Epithelial cell of proximal tubule (primary cell): ENCODE measurements at regions not wholly inside any gene's neighbourhood (a gene's known extent, or its start where the extent isn't known, plus 50 kb on each side); places are given as distances from the start of the nearest gene placed in this dataset.

ENCODE experiments used
- DNase-seq: peaks from one replicate; pipeline ENCODE4 v3.0.0-alpha.2; 2011; ENCODE audit warnings: low read depth
- H3K4me3 ChIP-seq: 2 replicates; pipeline ENCODE4 v1.5.1; 2011; ENCODE audit warnings: low read depth, mild to moderate bottlenecking, low read length
- TF ChIP-seq, protein P1 (sequence below): conservative IDR thresholded peaks from 2 replicates; pipeline ENCODE4 v1.5.1; 2012; ENCODE audit warnings: low read depth, mild to moderate bottlenecking, low read length

DNA sequence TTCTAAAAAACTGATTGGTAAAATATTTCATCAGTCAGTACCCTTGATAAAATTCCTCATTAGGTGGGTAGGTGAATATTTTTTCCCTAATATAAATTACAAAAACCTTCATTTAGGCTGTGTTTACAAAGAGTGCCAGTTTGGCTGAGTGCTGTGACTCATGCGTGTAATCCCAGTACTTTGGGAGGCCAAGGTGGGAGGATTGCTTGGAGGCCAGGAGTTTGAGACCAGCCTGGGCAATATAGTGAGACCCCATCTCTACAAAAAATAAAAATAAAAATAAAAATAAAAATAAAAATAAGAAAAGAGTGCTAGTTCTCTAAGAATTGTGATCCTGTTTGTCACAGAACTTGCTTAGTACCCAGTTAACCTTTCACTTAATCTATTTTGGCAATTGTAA, 398.4 kb upstream of the RGS6 start:
- TF ChIP-seq, protein P1, sequence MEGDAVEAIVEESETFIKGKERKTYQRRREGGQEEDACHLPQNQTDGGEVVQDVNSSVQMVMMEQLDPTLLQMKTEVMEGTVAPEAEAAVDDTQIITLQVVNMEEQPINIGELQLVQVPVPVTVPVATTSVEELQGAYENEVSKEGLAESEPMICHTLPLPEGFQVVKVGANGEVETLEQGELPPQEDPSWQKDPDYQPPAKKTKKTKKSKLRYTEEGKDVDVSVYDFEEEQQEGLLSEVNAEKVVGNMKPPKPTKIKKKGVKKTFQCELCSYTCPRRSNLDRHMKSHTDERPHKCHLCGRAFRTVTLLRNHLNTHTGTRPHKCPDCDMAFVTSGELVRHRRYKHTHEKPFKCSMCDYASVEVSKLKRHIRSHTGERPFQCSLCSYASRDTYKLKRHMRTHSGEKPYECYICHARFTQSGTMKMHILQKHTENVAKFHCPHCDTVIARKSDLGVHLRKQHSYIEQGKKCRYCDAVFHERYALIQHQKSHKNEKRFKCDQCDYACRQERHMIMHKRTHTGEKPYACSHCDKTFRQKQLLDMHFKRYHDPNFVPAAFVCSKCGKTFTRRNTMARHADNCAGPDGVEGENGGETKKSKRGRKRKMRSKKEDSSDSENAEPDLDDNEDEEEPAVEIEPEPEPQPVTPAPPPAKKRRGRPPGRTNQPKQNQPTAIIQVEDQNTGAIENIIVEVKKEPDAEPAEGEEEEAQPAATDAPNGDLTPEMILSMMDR = no peak

DNA sequence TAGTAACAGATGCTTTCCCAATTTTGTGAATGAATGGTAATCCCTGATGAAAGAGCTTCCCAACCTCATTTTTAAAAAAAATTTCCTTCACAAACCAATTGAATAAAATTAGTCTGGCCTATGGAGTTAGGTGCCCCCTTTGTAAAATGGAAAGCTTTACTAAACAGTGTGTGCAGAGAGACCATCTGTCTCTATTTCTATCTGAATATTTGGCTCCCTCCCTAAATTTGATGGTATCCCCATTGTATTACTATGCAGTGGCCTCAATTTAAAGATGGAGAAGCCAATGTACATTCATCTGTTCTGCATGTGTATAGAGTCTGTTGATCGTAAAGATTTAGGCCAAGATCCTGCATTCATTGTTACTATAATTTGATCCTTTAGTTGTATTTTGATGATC, 397.7 kb upstream of the RGS6 start:
- H3K4me3 ChIP-seq = no peak overlapping the region
- no peak for DNase-seq
- TF ChIP-seq, protein P1 = no peak

More for the DNA sequence above, 398.4 kb upstream of the RGS6 start:
- H3K4me3 ChIP-seq = no peak overlapping the region
- DNase-seq = no peak

DNA sequence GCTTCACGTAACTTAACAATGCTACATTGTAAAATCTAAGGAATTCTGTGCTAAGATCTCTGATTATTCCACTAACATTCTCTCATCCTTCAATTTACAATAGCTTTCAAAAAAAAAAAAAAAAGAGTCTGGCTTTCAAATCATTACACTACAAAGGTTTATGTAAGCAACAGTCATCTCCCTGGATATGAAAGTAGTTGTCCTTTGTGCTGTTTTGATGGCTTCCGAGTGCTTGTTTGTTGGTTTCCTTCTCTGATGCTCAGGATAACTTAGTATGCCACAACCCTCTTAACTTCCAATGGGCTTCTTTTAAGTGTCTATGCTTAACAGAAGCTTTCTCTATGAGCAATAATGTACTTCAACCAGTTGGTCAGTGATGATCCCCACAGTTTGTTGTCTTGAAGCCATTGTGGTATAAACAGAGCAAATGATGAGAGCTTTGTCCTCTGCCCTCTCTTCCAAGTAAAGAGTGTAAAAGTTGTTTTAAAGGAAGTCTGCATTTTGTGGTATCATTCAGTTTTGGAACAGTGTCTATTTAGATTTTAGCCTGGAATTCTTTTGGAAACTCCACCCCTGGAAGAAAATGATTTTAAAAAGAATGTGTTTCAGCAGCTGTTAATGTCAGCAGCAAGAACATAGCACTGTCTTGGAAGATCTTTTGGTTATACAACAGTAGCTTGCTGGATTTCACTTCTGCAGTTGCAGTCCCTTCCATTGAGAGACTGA, 396.1 kb upstream of the RGS6 start:
- no peak overlapping the region for H3K4me3 ChIP-seq
- TF ChIP-seq, protein P1 = no peak
- no peak for DNase-seq

DNA sequence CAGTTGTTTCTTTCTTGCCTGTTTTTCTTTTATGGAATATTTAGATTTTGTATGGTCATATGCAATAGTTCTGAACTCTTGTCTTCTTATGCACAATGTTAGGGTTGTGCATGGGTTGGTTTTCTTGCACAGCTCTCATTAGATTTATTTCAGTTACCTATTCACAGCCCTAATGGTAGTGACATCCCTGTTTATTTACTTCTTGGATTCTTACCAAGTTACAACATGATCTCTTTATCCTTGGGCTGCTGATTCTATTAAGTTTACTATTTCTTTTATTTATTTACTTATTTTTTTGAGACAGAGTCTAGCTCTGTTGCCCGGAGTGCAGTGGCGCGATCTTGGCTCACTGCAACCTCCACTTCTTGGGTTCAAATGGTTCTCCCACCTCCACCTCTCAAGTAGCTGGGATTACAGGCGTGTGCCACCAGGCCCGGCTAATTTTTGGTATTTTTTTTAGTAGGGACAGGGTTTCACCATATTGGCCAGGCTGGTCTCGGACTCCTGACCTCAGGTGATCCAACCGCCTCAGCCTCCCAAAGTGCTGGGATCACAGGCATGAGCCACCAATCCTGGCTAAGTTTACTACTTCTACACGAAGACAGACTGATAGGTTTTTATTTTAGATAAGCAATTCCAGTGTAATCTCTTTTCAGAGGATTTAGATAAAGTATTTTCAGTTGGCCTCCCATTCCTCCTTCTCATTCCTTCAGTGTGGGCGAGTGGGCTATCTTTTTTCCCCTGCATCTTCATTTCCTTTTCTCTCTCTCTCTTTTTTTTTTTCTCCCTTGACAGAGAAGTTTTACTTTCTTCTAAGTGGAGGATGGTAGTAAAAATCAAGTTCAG, 395.1 kb upstream of the RGS6 start:
- no peak for DNase-seq
- TF ChIP-seq, protein P1 = no peak
- no peak overlapping the region for H3K4me3 ChIP-seq

DNA sequence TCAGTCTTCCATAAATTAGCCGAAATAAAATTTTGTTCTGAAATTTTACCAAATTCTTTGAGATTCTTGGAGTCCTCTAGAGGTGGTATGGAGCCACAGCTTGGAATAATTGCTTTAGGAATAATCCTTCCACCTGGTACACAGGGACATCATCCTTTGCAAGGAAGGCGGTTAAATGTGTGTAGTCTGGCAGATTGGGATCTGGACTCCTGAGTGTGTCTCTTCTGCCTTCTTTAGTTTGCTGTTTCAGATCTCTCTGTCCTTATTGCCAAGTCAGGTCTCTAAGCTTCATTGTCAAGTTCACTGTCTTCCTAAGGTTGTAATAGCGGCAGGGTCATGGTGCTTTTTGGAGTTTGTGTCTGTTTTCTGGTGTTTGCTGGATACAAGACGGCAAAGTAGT, 393.9 kb upstream of the RGS6 start:
- H3K4me3 ChIP-seq = no peak overlapping the region
- TF ChIP-seq, protein P1 = no peak
- no peak for DNase-seq

DNA sequence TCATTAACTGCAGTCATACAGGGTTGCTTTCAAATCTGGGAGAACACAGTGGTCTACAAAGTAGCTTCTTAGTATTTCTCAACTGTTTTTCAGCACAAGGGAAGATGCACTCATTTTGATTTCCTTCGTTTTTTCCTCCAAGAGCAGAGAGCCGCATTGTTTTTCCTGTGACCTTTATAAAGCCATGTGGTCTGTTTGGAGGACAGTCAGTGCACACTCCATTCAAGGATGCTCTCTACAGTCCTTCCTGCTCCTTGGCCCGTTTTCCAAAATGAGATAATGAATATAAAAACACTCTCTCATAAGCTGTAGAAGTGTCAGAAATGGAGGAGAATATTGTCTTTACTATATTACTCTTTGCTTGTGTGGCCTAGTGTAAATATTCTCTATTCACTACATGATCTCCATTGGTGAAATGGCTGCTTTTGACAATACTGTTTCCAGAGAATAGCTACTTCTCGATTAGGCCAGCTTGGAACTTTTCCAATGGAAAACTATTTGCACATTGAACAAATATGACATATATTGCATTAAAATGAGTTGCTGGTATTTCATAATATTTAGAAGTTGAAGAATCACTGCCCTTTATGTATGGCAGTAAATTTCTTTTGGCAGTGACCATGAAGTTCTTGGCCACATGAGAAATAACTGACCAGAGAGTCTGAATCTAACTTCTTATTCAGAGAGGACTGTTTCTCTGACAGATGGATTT, 393.1 kb upstream of the RGS6 start:
- TF ChIP-seq, protein P1 = no peak
- no peak for DNase-seq

More for the DNA sequence above, 393.1 kb upstream of the RGS6 start:
- H3K4me3 ChIP-seq = no peak overlapping the region
